Kidney (tissue), 13 donors: ENCODE measurements at regions not wholly inside any gene's neighbourhood (a gene's known extent, or its start where the extent isn't known, plus 50 kb on each side); places are given as distances from the start of the nearest gene placed in this dataset.
A peak's percentile ranks its signal among the peaks of the same experiment; 100 is the strongest.

Experiments used
- DNase-seq, 5 donors: peaks; one replicate each; pipeline ENCODE4 v3.0.0-alpha.2; 2013 to 2020
- FAIRE-seq: peaks from 2 replicates; lab custom pipeline; 2012; peaks lifted over from hg19 to GRCh38; lab: Jason Lieb, UNC
- H3K27ac ChIP-seq, 2 donors: one replicate each; pipeline ENCODE4 v1.7.0; 2013; ENCODE audit warnings: low read depth in 2 of 2, low read length in 2 of 2, inconsistent platforms in 1 of 2
- H3K27me3 ChIP-seq: one replicate; pipeline ENCODE4 v1.7.1; 2013; ENCODE audit warnings: low read length, inconsistent platforms; ENCODE audit not compliant: control insufficient read depth, insufficient read depth
- H3K36me3 ChIP-seq, 3 donors: one replicate each; pipeline versions ENCODE4 v1.7.0 to v1.7.1; 2013; ENCODE audit warnings: low read length in 3 of 3, control low read depth in 1 of 3, inconsistent platforms in 1 of 3; ENCODE audit not compliant: insufficient read depth in 3 of 3, control insufficient read depth in 2 of 3
- H3K4me1 ChIP-seq, 3 donors: one replicate each; pipeline versions ENCODE4 v1.7.0 to v1.7.1; 2013; ENCODE audit warnings: low read length in 3 of 3, inconsistent platforms in 1 of 3, low read depth in 1 of 3; ENCODE audit not compliant: control insufficient read depth in 2 of 3, insufficient read depth in 2 of 3
- H3K4me3 ChIP-seq, 3 donors: one replicate each; pipeline versions ENCODE4 v1.7.0 to v1.8.1; 2013; ENCODE audit warnings: low read length in 3 of 3, control low read depth in 1 of 3, inconsistent platforms in 1 of 3
- H3K9ac ChIP-seq, 3 donors: one replicate each; pipeline versions ENCODE4 v1.7.0 to v1.7.1; 2013; ENCODE audit warnings: low read length in 3 of 3, control low read depth in 1 of 3, inconsistent platforms in 1 of 3
- H3K9me3 ChIP-seq, 3 donors: one replicate each; pipeline versions ENCODE4 v1.7.0 to v1.7.1; 2013; ENCODE audit warnings: low read length in 3 of 3, control low read depth in 1 of 3, inconsistent platforms in 1 of 3; ENCODE audit not compliant: control insufficient read depth in 2 of 3, insufficient read depth in 1 of 3
- CTCF ChIP-seq: IDR thresholded peaks from 3 replicates; pipeline ENCODE4 v1.5.1; 2012; ENCODE audit warnings: mild to moderate bottlenecking, moderate library complexity, borderline replicate concordance; ENCODE audit not compliant: insufficient read depth; ENCODE audit errors: extremely low read depth
- intact Hi-C: fragments of 100-400 bp; cut with DNase I; formaldehyde crosslinking; loops from one replicate; pipeline ENCODE4 v1.11.1; 2022
- donor health status: control.
- donor health status: control.
- donor health status: control.
- donor health status: control.
- donor health status: control.
- donor health status: DM: yes; HTN: yes; CAD: no.
- donor health status: Normal renal cell carcinoma (clear cell type).

GRCh38 chr17:11086646-11087340 lies 154.2 kb upstream of the SHISA6 start:
- Histone ChIP-seq H3K36me3 (no peaks in the 10 kb centered on the region), H3K27me3 (no peaks in the 10 kb centered on the region), H3K9ac (no peak overlapping the region), H3K4me3 (no peak overlapping the region), H3K9me3 (no peaks in the 10 kb centered on the region), H3K27ac (no peak overlapping the region), H3K4me1 (no peaks in the 10 kb centered on the region)
- DNase-seq (peak in 2 of 5 donors; percentile 0 to 27), FAIRE-seq (no peak)
- intact Hi-C loops: no loop called here
- TF ChIP-seq CTCF: no peak

DNA sequence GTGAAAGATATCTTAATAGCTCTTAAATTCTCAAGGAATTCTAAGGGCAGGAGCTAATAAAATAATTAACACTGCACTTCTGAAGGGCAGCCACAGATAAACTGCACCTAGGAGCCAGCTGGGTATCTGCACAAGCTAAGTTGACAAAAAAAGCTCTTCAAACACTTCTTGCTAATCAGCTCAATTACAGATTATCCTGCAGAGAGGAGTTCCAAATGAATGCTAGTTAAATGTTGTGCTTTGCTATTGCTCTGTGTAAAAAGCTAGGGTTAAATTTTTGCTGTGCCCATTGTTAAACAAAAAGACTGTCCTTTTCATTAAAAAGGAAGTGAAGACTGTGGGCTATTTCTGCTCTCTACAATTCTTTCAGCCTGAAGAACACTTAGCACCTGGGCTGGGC lies 158.5 kb upstream of the SHISA6 start:
- no peaks in the 10 kb centered on the region for H3K36me3 ChIP-seq
- no peaks in the 10 kb centered on the region for H3K27me3 ChIP-seq
- no peak overlapping the region for H3K9ac ChIP-seq
- no peak overlapping the region for H3K4me3 ChIP-seq
- TF ChIP-seq CTCF: no peak
- no peaks in the 10 kb centered on the region for H3K9me3 ChIP-seq
- H3K4me1 ChIP-seq: no peaks in the 10 kb centered on the region
- FAIRE-seq: no peak
- intact Hi-C loops: no loop called here
- DNase-seq: no peak
- no peak overlapping the region for H3K27ac ChIP-seq

DNA sequence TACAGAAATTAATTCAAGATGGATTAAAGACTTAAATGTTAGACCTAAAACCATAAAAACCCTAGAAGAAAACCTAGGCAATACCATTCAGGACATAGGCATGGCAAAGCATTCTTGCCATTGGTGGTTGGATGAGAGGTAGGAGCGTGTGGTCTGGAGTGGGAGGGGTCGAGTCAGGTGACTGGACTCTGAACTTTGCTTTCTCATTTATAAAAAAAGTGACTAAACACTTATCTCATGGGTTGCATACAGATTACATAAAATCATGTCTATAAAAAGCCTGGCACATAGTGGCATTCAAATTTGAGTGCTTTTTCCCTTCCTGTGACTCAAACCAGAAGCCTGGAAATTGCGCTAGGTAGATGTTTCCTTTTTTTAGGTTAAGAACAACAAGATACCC lies 159.7 kb upstream of the SHISA6 start:
- Histone ChIP-seq H3K4me1 (no peaks in the 10 kb centered on the region), H3K36me3 (no peaks in the 10 kb centered on the region), H3K27ac (no peak overlapping the region), H3K9ac (no peak overlapping the region), H3K27me3 (no peaks in the 10 kb centered on the region), H3K4me3 (no peak overlapping the region), H3K9me3 (no peaks in the 10 kb centered on the region)
- no peak for TF ChIP-seq CTCF
- intact Hi-C loops: no loop called here
- no peak for DNase-seq
- FAIRE-seq: no peak

- Histone ChIP-seq H3K9me3 (no peaks in the 10 kb centered on the region), H3K36me3 (no peaks in the 10 kb centered on the region), H3K27me3 (no peaks in the 10 kb centered on the region), H3K4me1 (no peaks in the 10 kb centered on the region), H3K27ac (no peak overlapping the region), H3K9ac (no peak overlapping the region), H3K4me3 (no peak overlapping the region)
- DNase-seq (no peak), FAIRE-seq (no peak)
- intact Hi-C loops: no loop called here
- no peak for TF ChIP-seq CTCF
These were observed 163.3 kb upstream of the SHISA6 start for GRCh38 chr17:11077673-11078072.
